HG03045 (cell line): ENCODE measurements at regions not wholly inside any gene's neighbourhood (a gene's known extent, or its start where the extent isn't known, plus 50 kb on each side); places are given as distances from the start of the nearest gene placed in this dataset.

Experiments used
- ATAC-seq: cut with Tn5 transposase; IDR thresholded peaks from one replicate; pipeline ENCODE4 v1.9.1; 2021; ENCODE audit warnings: mild to moderate bottlenecking, moderate library complexity; ENCODE audit not compliant: unreplicated experiment

- no peak for ATAC-seq
These were observed 703.8 kb downstream of the CDH8 start for GRCh38 chr16:61332461-61332860.

GRCh38 chr16:61324044-61324443 is 712.2 kb downstream of the CDH8 start:
- ATAC-seq, result no peak

GRCh38 chr16:61323456-61323855 is 712.8 kb downstream of the CDH8 start:
- no peak for ATAC-seq

- ATAC-seq, result no peak
These were observed 715.4 kb downstream of the CDH8 start for GRCh38 chr16:61320791-61321190.

- ATAC-seq, result no peak
These were observed 722.3 kb downstream of the CDH8 start for GRCh38 chr16:61313931-61314330.

GRCh38 chr16:61309386-61309785 is 726.9 kb downstream of the CDH8 start:
- no peak for ATAC-seq

GRCh38 chr16:61306204-61306603 is 730.0 kb downstream of the CDH8 start:
- no peak for ATAC-seq

- ATAC-seq, result no peak
These were observed 739.4 kb downstream of the CDH8 start for GRCh38 chr16:61296814-61297213.

- no peak for ATAC-seq
These were observed 739.9 kb downstream of the CDH8 start for GRCh38 chr16:61296305-61296704.

GRCh38 chr16:61295311-61295710 is 740.9 kb downstream of the CDH8 start:
- no peak for ATAC-seq

- ATAC-seq, result no peak
These were observed 747.1 kb downstream of the CDH8 start for GRCh38 chr16:61289141-61289540.

GRCh38 chr16:61277849-61278248 is 758.4 kb downstream of the CDH8 start:
- ATAC-seq, result no peak

GRCh38 chr16:61274211-61274610 is 762.0 kb downstream of the CDH8 start:
- ATAC-seq, result no peak

- ATAC-seq, result no peak
These were observed 765.5 kb downstream of the CDH8 start for GRCh38 chr16:61270726-61271125.

GRCh38 chr16:61263400-61263799 is 772.8 kb downstream of the CDH8 start:
- ATAC-seq, result no peak

- ATAC-seq, result no peak
These were observed 774.9 kb downstream of the CDH8 start for GRCh38 chr16:61261315-61261714.

- ATAC-seq, result no peak
These were observed 789.6 kb downstream of the CDH8 start for GRCh38 chr16:61246592-61246991.

- ATAC-seq, result no peak
These were observed 792.3 kb downstream of the CDH8 start for GRCh38 chr16:61243954-61244353.

GRCh38 chr16:61237884-61238485 is 798.3 kb downstream of the CDH8 start:
- ATAC-seq, result no peak

- ATAC-seq, result no peak
These were observed 802.5 kb downstream of the CDH8 start for GRCh38 chr16:61233713-61234112.

- no peak for ATAC-seq
These were observed 807.9 kb downstream of the CDH8 start for GRCh38 chr16:61228371-61228770.

- ATAC-seq, result no peak
These were observed 820.6 kb downstream of the CDH8 start for GRCh38 chr16:61215605-61216004.

- no peak for ATAC-seq
These were observed 821.5 kb downstream of the CDH8 start for GRCh38 chr16:61214780-61215179.
